ENCODE measurements at regions not wholly inside any gene's neighbourhood (a gene's known extent, or its start where the extent isn't known, plus 50 kb on each side); places are given as distances from the start of the nearest gene placed in this dataset.

DNA sequence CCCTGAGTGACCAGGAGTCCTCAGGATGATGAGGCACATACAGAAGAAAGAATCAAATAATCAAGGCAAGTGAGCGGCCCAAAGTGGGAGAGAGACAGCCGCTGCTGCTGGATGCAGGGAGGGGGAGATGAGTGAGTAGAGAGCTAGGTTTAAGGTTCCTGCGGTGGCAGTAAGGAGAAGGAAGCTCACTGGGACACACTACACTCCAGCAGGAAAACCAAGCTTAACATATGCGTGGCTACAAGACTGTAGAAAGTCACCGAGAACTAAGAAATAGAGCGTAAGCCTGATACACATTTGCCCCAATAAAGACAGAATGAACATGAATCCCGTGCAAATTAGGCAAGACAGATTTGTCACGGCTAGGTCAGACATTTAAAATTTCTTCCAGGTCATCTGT lies 470.2 kb downstream of the KDM4C start:
- no peak for DNase-seq

GRCh38 chr9:7226007-7226640 lies 468.4 kb downstream of the KDM4C start:
- DNase-seq, result no peak

Data from activated naive CD4-positive, alpha-beta T cell treated with Interleukin-2 at 50 U/mL for 16 hours (primary cell).